Suprapubic skin (tissue), 4 donors: ENCODE measurements at regions not wholly inside any gene's neighbourhood (a gene's known extent, or its start where the extent isn't known, plus 50 kb on each side); places are given as distances from the start of the nearest gene placed in this dataset.

Experiments
- CTCF ChIP-seq, 2 donors: fragments of 200-600 bp in 1 of 2; fragments of 450-650 bp in 1 of 2; sonication (generic) in 1 of 2; IDR thresholded peaks; one replicate each; pipeline ENCODE4 v1.5.1; 2016 to 2019; ENCODE audit warnings: antibody characterized with exemption in 2 of 2, mild to moderate bottlenecking in 1 of 2, moderate library complexity in 1 of 2
- EP300 ChIP-seq: sonication (generic); formaldehyde crosslinking; IDR thresholded peaks from one replicate; pipeline ENCODE4 v1.6.1; 2017; ENCODE audit warnings: antibody characterized with exemption
- POLR2A ChIP-seq, 2 donors: fragments of 450-650 bp; IDR thresholded peaks; one replicate each; pipeline ENCODE4 v1.6.1; 2017; ENCODE audit warnings: antibody characterized with exemption in 2 of 2, mild to moderate bottlenecking in 2 of 2, moderate library complexity in 2 of 2
- POLR2AphosphoS5 ChIP-seq, 3 donors: sonication (generic); formaldehyde crosslinking; IDR thresholded peaks; one replicate each; pipeline ENCODE4 v1.6.1; 2017; ENCODE audit warnings: antibody characterized with exemption in 3 of 3

DNA sequence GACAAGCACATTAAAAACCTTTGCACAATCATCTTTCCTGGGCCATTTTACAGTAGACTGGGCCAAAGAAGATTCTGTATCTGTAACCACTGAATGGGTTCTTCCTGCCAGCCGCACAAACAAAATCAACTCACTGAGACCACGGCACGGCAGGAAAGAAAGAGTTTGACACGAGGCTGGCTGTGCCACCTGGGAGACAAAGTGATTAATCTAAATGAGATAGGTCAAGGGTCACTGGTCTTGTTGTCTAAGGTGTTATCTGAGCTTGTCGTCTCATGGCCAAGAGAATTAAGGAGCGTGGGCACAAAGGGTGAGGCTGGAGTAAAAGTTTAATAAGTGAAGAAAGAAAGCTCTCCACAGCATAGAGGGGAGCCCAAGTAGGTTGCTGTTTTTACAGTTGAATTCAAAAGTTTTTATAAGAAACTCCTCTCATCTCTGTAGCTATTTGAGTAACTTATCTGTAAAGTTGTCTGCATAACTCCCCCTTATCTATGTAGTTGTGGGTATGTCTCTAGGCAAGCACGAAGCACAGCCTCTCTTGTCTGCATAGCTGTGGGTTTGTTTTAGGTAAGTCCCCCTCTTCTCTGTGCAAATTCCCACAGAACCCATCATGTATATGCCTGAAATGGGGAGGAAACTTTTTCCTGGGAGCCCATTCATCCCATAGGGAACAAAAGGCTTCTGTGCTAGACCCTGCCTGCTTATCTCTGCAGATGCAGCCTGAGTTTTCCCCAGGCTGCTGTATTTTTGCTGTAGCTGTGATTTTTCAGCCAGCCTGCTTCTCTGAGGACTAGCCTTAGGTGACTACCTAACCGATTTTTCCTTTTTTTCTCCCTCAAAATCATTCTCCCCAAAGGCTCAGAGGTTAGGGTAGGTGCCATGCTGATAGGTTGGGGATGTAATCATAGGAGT is 1314.6 kb upstream of the TMEM132C start:
- TF ChIP-seq POLR2A (IDR thresholded peaks at IDR 0.05) (no peak), CTCF (IDR thresholded peaks at IDR 0.05) (no peak), POLR2AphosphoS5 (IDR thresholded peaks at IDR 0.05) (no peak), EP300 (no peak)
